Loucy (cell line): ENCODE measurements at regions not wholly inside any gene's neighbourhood (a gene's known extent, or its start where the extent isn't known, plus 50 kb on each side); places are given as distances from the start of the nearest gene placed in this dataset.

ENCODE experiments used
- H2AFZ ChIP-seq: fragments of 200-600 bp; sonication (generic); 2 replicates; pipeline ENCODE4 v1.6.0; 2016; ENCODE audit warnings: antibody characterized with exemption, mild to moderate bottlenecking, low read length, moderate library complexity
- H3F3A ChIP-seq: fragments of 200-600 bp; 2 replicates; pipeline ENCODE4 v1.6.0; 2016; ENCODE audit warnings: antibody characterized with exemption, low read depth, mild to moderate bottlenecking
- H3K27me3 ChIP-seq: fragments of 200-600 bp; sonication (generic); 2 replicates; pipeline ENCODE4 v1.6.1; 2014; ENCODE audit warnings: low read length, mild to moderate bottlenecking; ENCODE audit not compliant: insufficient read depth, poor library complexity, severe bottlenecking
- H3K36me3 ChIP-seq: fragments of 200-600 bp; sonication (generic); 2 replicates; pipeline ENCODE4 v1.6.1; 2016; ENCODE audit warnings: low read length; ENCODE audit not compliant: insufficient read depth
- H3K4me1 ChIP-seq: fragments of 200-600 bp; sonication (generic); 2 replicates; pipeline ENCODE4 v1.5.1; 2014; ENCODE audit warnings: low read length, mild to moderate bottlenecking; ENCODE audit not compliant: insufficient read depth, poor library complexity, severe bottlenecking
- H3K4me2 ChIP-seq: fragments of 200-600 bp; sonication (generic); 2 replicates; pipeline ENCODE4 v1.6.0; 2014; ENCODE audit warnings: antibody characterized with exemption, low read length, low read depth, mild to moderate bottlenecking; ENCODE audit not compliant: poor library complexity, severe bottlenecking
- H3K4me3 ChIP-seq: fragments of 200-600 bp; sonication (generic); 2 replicates; pipeline ENCODE4 v1.5.1; 2014; ENCODE audit warnings: low read length, mild to moderate bottlenecking, mixed read lengths; ENCODE audit not compliant: poor library complexity, severe bottlenecking
- H3K79me2 ChIP-seq: fragments of 200-600 bp; sonication (generic); 2 replicates; pipeline ENCODE4 v1.6.1; 2014; ENCODE audit warnings: low read length; ENCODE audit not compliant: insufficient read depth
- H3K9ac ChIP-seq: fragments of 200-600 bp; sonication (generic); 2 replicates; pipeline ENCODE4 v1.6.0; 2014; ENCODE audit warnings: mild to moderate bottlenecking, low read depth, low read length, moderate library complexity; ENCODE audit not compliant: poor library complexity, severe bottlenecking
- H3K9me2 ChIP-seq: fragments of 200-600 bp; sonication (generic); replicated peaks from 2 replicates; pipeline ENCODE4 v1.6.1; 2016; ENCODE audit warnings: low read depth, low read length, mixed read lengths
- H3K9me3 ChIP-seq: fragments of 200-600 bp; sonication (generic); 2 replicates; pipeline ENCODE4 v1.6.1; 2014; ENCODE audit warnings: mild to moderate bottlenecking, antibody characterized with exemption, low read length, low read depth; ENCODE audit not compliant: insufficient read depth
- H4K20me1 ChIP-seq: fragments of 200-600 bp; sonication (generic); 2 replicates; pipeline ENCODE4 v1.6.0; 2014; ENCODE audit warnings: antibody characterized with exemption, low read length, mild to moderate bottlenecking; ENCODE audit not compliant: insufficient read depth, poor library complexity, severe bottlenecking
- CTCF ChIP-seq: fragments of 200-600 bp; sonication (generic); conservative IDR thresholded peaks from 2 replicates; pipeline ENCODE4 v1.5.1; 2014; ENCODE audit warnings: mild to moderate bottlenecking, antibody characterized with exemption, low read length
- EZH2phosphoT487 ChIP-seq: fragments of 200-600 bp; IDR thresholded peaks from 2 replicates; pipeline ENCODE4 v1.6.1; 2018; ENCODE audit warnings: antibody characterized with exemption, mild to moderate bottlenecking, moderate library complexity, borderline replicate concordance

DNA sequence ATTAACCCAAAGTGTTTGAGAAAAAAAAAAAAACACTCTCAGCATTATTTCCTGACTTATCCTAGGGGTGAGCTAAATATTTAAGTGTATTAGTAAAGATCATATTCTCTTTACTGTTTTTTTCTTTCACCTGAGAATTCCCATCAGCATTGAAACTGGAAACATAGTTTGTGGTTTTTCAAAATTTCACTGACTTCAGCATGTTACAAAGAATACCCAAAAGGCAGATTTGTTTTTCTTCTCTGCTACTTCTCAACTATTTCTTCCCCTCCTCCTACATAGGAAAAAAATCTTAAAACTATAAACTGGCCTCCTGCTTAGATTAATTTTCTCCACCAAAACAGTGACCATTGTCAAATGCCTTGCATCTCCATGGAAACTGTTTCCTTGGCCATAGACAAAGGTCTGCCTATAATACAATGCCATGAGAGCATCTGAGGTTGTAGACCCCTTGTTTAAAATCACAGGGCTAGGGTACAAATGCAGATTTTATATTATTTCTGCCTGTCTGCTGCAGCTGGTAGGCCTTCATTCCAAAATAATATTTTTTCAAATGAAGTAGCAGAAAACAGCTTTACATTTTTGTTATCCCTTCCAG is 179.7 kb upstream of the GALNT5 start:
- TF ChIP-seq CTCF (no peak), EZH2phosphoT487 (no peak)
- no peaks in the 10 kb centered on the region for H3K4me1 ChIP-seq
- H4K20me1 ChIP-seq: no peaks in the 10 kb centered on the region
- no peaks in the 10 kb centered on the region for H3K36me3 ChIP-seq
- H3K4me3 ChIP-seq: no peak overlapping the region
- no peaks in the 10 kb centered on the region for H3F3A ChIP-seq
- no peaks in the 10 kb centered on the region for H3K9me3 ChIP-seq
- H3K4me2 ChIP-seq: no peak overlapping the region
- H3K27me3 ChIP-seq: no peaks in the 10 kb centered on the region
- no peak overlapping the region for H3K9ac ChIP-seq
- no peaks in the 10 kb centered on the region for H3K79me2 ChIP-seq
- H3K9me2 ChIP-seq: no peaks in the 10 kb centered on the region
- H2AFZ ChIP-seq: no peak overlapping the region

DNA sequence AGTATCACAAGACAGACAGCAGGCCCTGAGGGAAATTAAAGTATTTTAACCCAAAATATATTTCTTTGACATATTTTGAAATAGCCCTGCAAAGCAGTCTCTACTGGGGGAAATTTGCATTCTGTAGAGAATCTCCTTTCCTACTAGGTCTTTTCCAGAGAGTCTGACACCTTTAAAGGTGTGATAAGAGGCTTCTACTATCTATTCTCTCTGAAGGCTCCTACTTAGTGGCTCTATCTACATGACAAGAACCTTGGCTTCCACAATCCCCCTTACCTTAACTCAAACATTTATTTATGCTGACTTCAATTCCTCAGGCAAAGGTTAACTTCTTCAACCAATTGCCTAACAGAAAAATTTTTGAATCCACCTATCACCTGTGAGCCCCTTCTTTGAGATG is 174.6 kb upstream of the GALNT5 start:
- Histone ChIP-seq H3K4me1 (no peaks in the 10 kb centered on the region), H2AFZ (no peak overlapping the region), H3K36me3 (no peaks in the 10 kb centered on the region), H3F3A (no peaks in the 10 kb centered on the region), H3K9me3 (no peaks in the 10 kb centered on the region), H4K20me1 (no peaks in the 10 kb centered on the region), H3K79me2 (no peaks in the 10 kb centered on the region), H3K9me2 (no peaks in the 10 kb centered on the region), H3K4me3 (no peak overlapping the region), H3K9ac (no peak overlapping the region), H3K27me3 (no peaks in the 10 kb centered on the region), H3K4me2 (no peak overlapping the region)
- TF ChIP-seq CTCF: no peak
- TF ChIP-seq EZH2phosphoT487: no peak

DNA sequence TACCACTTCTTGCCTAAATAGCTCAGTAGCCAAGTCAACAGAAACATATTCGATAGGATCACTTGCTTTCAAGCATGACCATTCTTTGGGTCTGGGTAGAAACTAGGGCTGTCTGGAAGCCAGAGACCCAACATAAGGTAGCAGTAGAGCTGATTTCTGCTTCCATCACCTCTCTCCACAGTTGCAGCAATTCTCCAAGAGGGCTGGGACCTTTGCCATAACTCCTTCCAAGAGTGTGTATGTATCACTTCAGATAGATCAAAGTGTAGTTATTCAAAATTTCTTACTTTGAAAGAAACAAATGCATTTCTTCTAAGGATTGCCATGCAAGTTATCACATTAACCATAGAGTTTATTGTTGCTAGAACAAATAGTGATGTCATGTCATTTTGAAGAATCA is 172.0 kb upstream of the GALNT5 start:
- Histone ChIP-seq H3K4me3 (no peak overlapping the region), H3F3A (no peaks in the 10 kb centered on the region), H3K4me1 (no peaks in the 10 kb centered on the region), H3K79me2 (no peaks in the 10 kb centered on the region), H3K27me3 (no peaks in the 10 kb centered on the region), H3K9me2 (no peaks in the 10 kb centered on the region), H2AFZ (no peak overlapping the region), H3K9me3 (no peaks in the 10 kb centered on the region), H3K36me3 (no peaks in the 10 kb centered on the region), H3K9ac (no peak overlapping the region), H4K20me1 (no peaks in the 10 kb centered on the region), H3K4me2 (no peak overlapping the region)
- TF ChIP-seq EZH2phosphoT487 (no peak), CTCF (no peak)
